ENCODE measurements at regions not wholly inside any gene's neighbourhood (a gene's known extent, or its start where the extent isn't known, plus 50 kb on each side); places are given as distances from the start of the nearest gene placed in this dataset.

GRCh38 chr15:29933042-29933803, 111.0 kb upstream of the TJP1 start:
- no peak overlapping the region for H3K4me3 ChIP-seq (ENCODE audit: low read depth, low read length)
- DNase-seq (ENCODE audit: low read depth), result no peak
- no peak for TF ChIP-seq CTCF (IDR thresholded peaks at IDR 0.05; ENCODE audit: low read depth, low read length, missing control alignments)

- H3K4me3 ChIP-seq (ENCODE audit: low read depth, low read length), result no peak overlapping the region
- TF ChIP-seq CTCF (IDR thresholded peaks at IDR 0.05; ENCODE audit: low read depth, low read length, missing control alignments), result no peak
- DNase-seq (ENCODE audit: low read depth), result no peak
Observed at GRCh38 chr15:29926083-29926388, 103.8 kb upstream of the TJP1 start.

GRCh38 chr15:29925227-29926082, 103.2 kb upstream of the TJP1 start:
- peak; percentile 69 for TF ChIP-seq CTCF (IDR thresholded peaks at IDR 0.05; ENCODE audit: low read depth, low read length, missing control alignments)
- no peak overlapping the region for H3K4me3 ChIP-seq (ENCODE audit: low read depth, low read length)
- no peak for DNase-seq (ENCODE audit: low read depth)

GRCh38 chr15:29924750-29925149, 102.5 kb upstream of the TJP1 start:
- no peak for DNase-seq (ENCODE audit: low read depth)
- TF ChIP-seq CTCF (IDR thresholded peaks at IDR 0.05; ENCODE audit: low read depth, low read length, missing control alignments), result no peak

GRCh38 chr15:29922191-29922590, 99.9 kb upstream of the TJP1 start:
- no peak for TF ChIP-seq CTCF (IDR thresholded peaks at IDR 0.05; ENCODE audit: low read depth, low read length, missing control alignments)
- no peak overlapping the region for H3K4me3 ChIP-seq (ENCODE audit: low read depth, low read length)
- no peak for DNase-seq (ENCODE audit: low read depth)

More at GRCh38 chr15:29924750-29925149, 102.5 kb upstream of the TJP1 start:
- no peak overlapping the region for H3K4me3 ChIP-seq (ENCODE audit: low read depth, low read length)

GRCh38 chr15:29921130-29921601, 98.9 kb upstream of the TJP1 start:
- H3K4me3 ChIP-seq (ENCODE audit: low read depth, low read length), result no peak overlapping the region
- no peak for DNase-seq (ENCODE audit: low read depth)
- no peak for TF ChIP-seq CTCF (IDR thresholded peaks at IDR 0.05; ENCODE audit: low read depth, low read length, missing control alignments)
